Kidney tubule cell (primary cell): ENCODE measurements at regions not wholly inside any gene's neighbourhood (a gene's known extent, or its start where the extent isn't known, plus 50 kb on each side); places are given as distances from the start of the nearest gene placed in this dataset.
"Not testable (repeated sequence)": the region's sequence is repeated elsewhere in the genome, so short reads cannot be mapped to it uniquely, and the experiment has no call there.

Experiments
- DNase-seq: peaks from one replicate; pipeline ENCODE4 v3.0.0-alpha.2; 2018; ENCODE audit warnings: low spot score

GRCh38 chr1:228941666-228942065 lies 206.4 kb downstream of the RHOU start:
- no peak for DNase-seq

- DNase-seq: no peak
These were observed 208.2 kb downstream of the RHOU start for GRCh38 chr1:228943436-228943835.

- DNase-seq: no peak
These were observed 209.0 kb downstream of the RHOU start for GRCh38 chr1:228944296-228944695.

GRCh38 chr1:228944935-228945371 lies 209.7 kb downstream of the RHOU start:
- no peak for DNase-seq

GRCh38 chr1:228945885-228946284 lies 210.6 kb downstream of the RHOU start:
- DNase-seq: no peak

- not testable (repeated sequence) for DNase-seq
These were observed 214.3 kb downstream of the RHOU start for GRCh38 chr1:228949617-228950016.

GRCh38 chr1:228953207-228953606 lies 217.9 kb downstream of the RHOU start:
- no peak for DNase-seq

GRCh38 chr1:228953808-228954207 lies 218.5 kb downstream of the RHOU start:
- not testable (repeated sequence) for DNase-seq

- DNase-seq: no peak
These were observed 220.4 kb downstream of the RHOU start for GRCh38 chr1:228955691-228956090.

GRCh38 chr1:228956864-228957263 lies 221.6 kb downstream of the RHOU start:
- DNase-seq: no peak

GRCh38 chr1:228957535-228957934 lies 222.3 kb downstream of the RHOU start:
- no peak for DNase-seq

GRCh38 chr1:228958121-228958520 lies 222.8 kb downstream of the RHOU start:
- no peak for DNase-seq

- DNase-seq: no peak
These were observed 223.5 kb downstream of the RHOU start for GRCh38 chr1:228958741-228959140.

GRCh38 chr1:228960705-228961104 lies 225.4 kb downstream of the RHOU start:
- no peak for DNase-seq

GRCh38 chr1:228961511-228961910 lies 226.2 kb downstream of the RHOU start:
- no peak for DNase-seq

- DNase-seq: no peak
These were observed 228.5 kb downstream of the RHOU start for GRCh38 chr1:228963795-228964177.

- DNase-seq: peak; percentile 79
These were observed 229.2 kb downstream of the RHOU start for GRCh38 chr1:228964178-228965089.

- DNase-seq: no peak
These were observed 233.8 kb downstream of the RHOU start for GRCh38 chr1:228968891-228969606.

- DNase-seq: peak; percentile 15
These were observed 234.9 kb downstream of the RHOU start for GRCh38 chr1:228969953-228970800.

GRCh38 chr1:228972576-228972975 lies 237.3 kb downstream of the RHOU start:
- no peak for DNase-seq

- DNase-seq: no peak
These were observed 239.0 kb downstream of the RHOU start for GRCh38 chr1:228974273-228974672.

GRCh38 chr1:228975238-228975907 lies 240.1 kb downstream of the RHOU start:
- DNase-seq: no peak
